ENCODE measurements at regions not wholly inside any gene's neighbourhood (a gene's known extent, or its start where the extent isn't known, plus 50 kb on each side); places are given as distances from the start of the nearest gene placed in this dataset.

DNA sequence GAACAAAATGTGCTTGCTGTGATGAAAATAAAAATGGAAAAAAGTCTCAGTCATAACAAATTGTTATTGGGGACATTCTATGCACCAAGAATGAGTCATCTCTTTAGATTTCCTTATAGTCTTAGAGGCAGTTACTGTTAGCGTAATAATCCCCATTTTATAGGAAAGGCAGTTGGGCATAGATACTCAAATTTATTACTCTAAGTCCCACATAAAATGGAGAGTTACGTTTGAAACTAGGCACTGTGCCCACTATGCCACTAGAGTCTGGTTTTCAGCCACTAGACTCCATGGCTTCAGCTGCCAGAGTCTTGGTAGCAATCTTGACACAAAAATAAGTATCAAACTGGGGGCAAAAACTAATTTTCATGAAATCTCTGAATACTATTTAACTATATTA lies 317.9 kb upstream of the MEF2C start:
- TF ChIP-seq, protein P1, sequence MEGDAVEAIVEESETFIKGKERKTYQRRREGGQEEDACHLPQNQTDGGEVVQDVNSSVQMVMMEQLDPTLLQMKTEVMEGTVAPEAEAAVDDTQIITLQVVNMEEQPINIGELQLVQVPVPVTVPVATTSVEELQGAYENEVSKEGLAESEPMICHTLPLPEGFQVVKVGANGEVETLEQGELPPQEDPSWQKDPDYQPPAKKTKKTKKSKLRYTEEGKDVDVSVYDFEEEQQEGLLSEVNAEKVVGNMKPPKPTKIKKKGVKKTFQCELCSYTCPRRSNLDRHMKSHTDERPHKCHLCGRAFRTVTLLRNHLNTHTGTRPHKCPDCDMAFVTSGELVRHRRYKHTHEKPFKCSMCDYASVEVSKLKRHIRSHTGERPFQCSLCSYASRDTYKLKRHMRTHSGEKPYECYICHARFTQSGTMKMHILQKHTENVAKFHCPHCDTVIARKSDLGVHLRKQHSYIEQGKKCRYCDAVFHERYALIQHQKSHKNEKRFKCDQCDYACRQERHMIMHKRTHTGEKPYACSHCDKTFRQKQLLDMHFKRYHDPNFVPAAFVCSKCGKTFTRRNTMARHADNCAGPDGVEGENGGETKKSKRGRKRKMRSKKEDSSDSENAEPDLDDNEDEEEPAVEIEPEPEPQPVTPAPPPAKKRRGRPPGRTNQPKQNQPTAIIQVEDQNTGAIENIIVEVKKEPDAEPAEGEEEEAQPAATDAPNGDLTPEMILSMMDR (IDR thresholded peaks at IDR 0.05), result no peak
- no peak for TF ChIP-seq POLR2AphosphoS5 (IDR thresholded peaks at IDR 0.05)
- no peak for TF ChIP-seq EP300 (IDR thresholded peaks at IDR 0.05)
- TF ChIP-seq POLR2A (IDR thresholded peaks at IDR 0.05; ENCODE audit: low read depth), result no peak

All from esophagus muscularis mucosa (tissue), 4 donors.